ENCODE measurements at regions not wholly inside any gene's neighbourhood (a gene's known extent, or its start where the extent isn't known, plus 50 kb on each side); places are given as distances from the start of the nearest gene placed in this dataset.
A peak's percentile ranks its signal among the peaks of the same experiment; 100 is the strongest.

- WGBS (ENCODE audit: insufficient coverage), result 86% methylated on average over 2 of the region's 6 CpGs
- peak overlapping the region; percentile 41 to 44 (median 41) for H3K4me3 Mint-ChIP-seq
- Histone ChIP-seq H3K4me1 (ENCODE audit: control insufficient read depth in 1 of 2, extremely low read depth in 1 of 2, insufficient read depth in 2 of 2, low read length in 2 of 2) (peaks cover 4 to 11% of the 10 kb centered on the region in 2 experiments), H3K27ac (ENCODE audit: low read length) (peak overlapping the region; percentile 21), H3K36me3 (ENCODE audit: control insufficient read depth in 2 of 2, extremely low read depth in 1 of 2, insufficient read depth in 1 of 2, low read length in 1 of 2) (no peaks in the 10 kb centered on the region), H3K9me3 (no peaks in the 10 kb centered on the region), H3K27me3 (replicated peaks in 1 of 2; ENCODE audit: control insufficient read depth in 2 of 2, extremely low read depth in 1 of 2, insufficient read depth in 2 of 2, low read length in 1 of 2) (peaks cover 0 to 2% of the 10 kb centered on the region in 2 experiments), H3K4me3 (ENCODE audit: control insufficient read depth in 1 of 2, extremely low read depth in 1 of 2, low read length in 1 of 2) (no peak overlapping the region)
- no peaks in the 10 kb centered on the region for H3K27me3 Mint-ChIP-seq
- ATAC-seq (replicated peaks in 1 of 4), result peak in 3 of 4 experiments; percentile 83 to 97 (median 96)
- peak overlapping the region; percentile 83 to 90 for H3K27ac Mint-ChIP-seq
- peaks cover 13 to 33% (median 21%) of the 10 kb centered on the region in 3 donors for H3K4me1 Mint-ChIP-seq
- peak in 14 of 35 experiments; percentile 1 to 37 (median 8) for DNase-seq
- ChIA-PET CTCF (no interaction called here), POLR2A (interaction anchor here in 1 of 2 donors (0.5 kb wide), 1 partner anchor 690 kb away, joined by 3 read pairs; no protein-coding TSS in a partner anchor)
- H3K9me3 Mint-ChIP-seq, result no peaks in the 10 kb centered on the region
- H3K36me3 Mint-ChIP-seq, result no peaks in the 10 kb centered on the region
Measured at GRCh38 chr3:124620600-124621063, 109.6 kb upstream of the UMPS start.

GRCh38 chr3:124621498-124621897 is 108.8 kb upstream of the UMPS start:
- H3K4me3 Mint-ChIP-seq, result no peak overlapping the region
- H3K36me3 Mint-ChIP-seq, result no peaks in the 10 kb centered on the region
- CTCF ChIA-PET, result no interaction called here

GRCh38 chr3:124625074-124625473 is 105.2 kb upstream of the UMPS start:
- POLR2A ChIA-PET, result no interaction called here

More at GRCh38 chr3:124621498-124621897, 108.8 kb upstream of the UMPS start:
- H3K4me1 Mint-ChIP-seq, result peaks cover 13 to 31% (median 21%) of the 10 kb centered on the region in 3 donors
- no peaks in the 10 kb centered on the region for H3K27me3 Mint-ChIP-seq
- peak overlapping the region in 1 of 2 donors; percentile 3 for H3K27ac Mint-ChIP-seq
- DNase-seq (no peak), ATAC-seq (replicated peaks in 1 of 4) (no peak)
- no peaks in the 10 kb centered on the region for H3K9me3 Mint-ChIP-seq
- H3K27me3 ChIP-seq (replicated peaks in 1 of 2; ENCODE audit: control insufficient read depth in 2 of 2, extremely low read depth in 1 of 2, insufficient read depth in 2 of 2, low read length in 1 of 2), result peaks cover 0 to 2% of the 10 kb centered on the region in 2 experiments
- POLR2A ChIA-PET, result no interaction called here
- H3K9me3 ChIP-seq, result no peaks in the 10 kb centered on the region
- H3K36me3 ChIP-seq (ENCODE audit: control insufficient read depth in 2 of 2, extremely low read depth in 1 of 2, insufficient read depth in 1 of 2, low read length in 1 of 2), result no peaks in the 10 kb centered on the region
- H3K4me1 ChIP-seq (ENCODE audit: control insufficient read depth in 1 of 2, extremely low read depth in 1 of 2, insufficient read depth in 2 of 2, low read length in 2 of 2), result peaks cover 4 to 11% of the 10 kb centered on the region in 2 experiments
- no peak overlapping the region for H3K4me3 ChIP-seq (ENCODE audit: control insufficient read depth in 1 of 2, extremely low read depth in 1 of 2, low read length in 1 of 2)
- H3K27ac ChIP-seq (ENCODE audit: low read length), result no peak overlapping the region
- 60% methylated on average over 1 of the region's 3 CpGs for WGBS (ENCODE audit: insufficient coverage)

GRCh38 chr3:124627501-124627908 is 102.7 kb upstream of the UMPS start:
- Mint-ChIP-seq H3K27ac (no peak overlapping the region), H3K27me3 (peaks cover 0 to 1% of the 10 kb centered on the region in 2 donors), H3K9me3 (no peaks in the 10 kb centered on the region), H3K4me3 (no peak overlapping the region), H3K36me3 (no peaks in the 10 kb centered on the region), H3K4me1 (peaks cover 0 to 4% (median 0%) of the 10 kb centered on the region in 3 donors)
- ATAC-seq (replicated peaks in 1 of 4) (no peak), DNase-seq (no peak)
- H3K36me3 ChIP-seq (ENCODE audit: control insufficient read depth in 2 of 2, extremely low read depth in 1 of 2, insufficient read depth in 1 of 2, low read length in 1 of 2), result no peaks in the 10 kb centered on the region
- POLR2A ChIA-PET, result no interaction called here
- H3K4me1 ChIP-seq (ENCODE audit: control insufficient read depth in 1 of 2, extremely low read depth in 1 of 2, insufficient read depth in 2 of 2, low read length in 2 of 2), result no peaks in the 10 kb centered on the region
- CTCF ChIA-PET, result interaction anchor here in 1 of 2 donors (0.6 kb wide), 1 partner anchor 61 kb away, joined by 3 read pairs; no protein-coding TSS in a partner anchor
- H3K9me3 ChIP-seq, result no peaks in the 10 kb centered on the region
- H3K27me3 ChIP-seq (replicated peaks in 1 of 2; ENCODE audit: control insufficient read depth in 2 of 2, extremely low read depth in 1 of 2, insufficient read depth in 2 of 2, low read length in 1 of 2), result peaks cover 0 to 6% of the 10 kb centered on the region in 2 experiments
- WGBS (ENCODE audit: insufficient coverage), result 86% methylated on average over 6 of the region's 6 CpGs
- H3K27ac ChIP-seq (ENCODE audit: low read length), result no peak overlapping the region
- H3K4me3 ChIP-seq (ENCODE audit: control insufficient read depth in 1 of 2, extremely low read depth in 1 of 2, low read length in 1 of 2), result no peak overlapping the region

More at GRCh38 chr3:124625074-124625473, 105.2 kb upstream of the UMPS start:
- CTCF ChIA-PET, result interaction anchor here in 1 of 2 donors (0.6 kb wide), 1 partner anchor 97 kb away, joined by 3 read pairs; no protein-coding TSS in a partner anchor
- Histone ChIP-seq H3K36me3 (ENCODE audit: control insufficient read depth in 2 of 2, extremely low read depth in 1 of 2, insufficient read depth in 1 of 2, low read length in 1 of 2) (no peaks in the 10 kb centered on the region), H3K4me3 (ENCODE audit: control insufficient read depth in 1 of 2, extremely low read depth in 1 of 2, low read length in 1 of 2) (no peak overlapping the region), H3K4me1 (ENCODE audit: control insufficient read depth in 1 of 2, extremely low read depth in 1 of 2, insufficient read depth in 2 of 2, low read length in 2 of 2) (peaks cover 4 to 9% of the 10 kb centered on the region in 2 experiments), H3K9me3 (no peaks in the 10 kb centered on the region), H3K27me3 (replicated peaks in 1 of 2; ENCODE audit: control insufficient read depth in 2 of 2, extremely low read depth in 1 of 2, insufficient read depth in 2 of 2, low read length in 1 of 2) (peaks cover 0 to 2% of the 10 kb centered on the region in 2 experiments), H3K27ac (ENCODE audit: low read length) (no peak overlapping the region)
- Mint-ChIP-seq H3K9me3 (no peaks in the 10 kb centered on the region), H3K27me3 (no peaks in the 10 kb centered on the region), H3K4me3 (no peak overlapping the region), H3K36me3 (no peaks in the 10 kb centered on the region), H3K27ac (no peak overlapping the region), H3K4me1 (peaks cover 10 to 20% (median 16%) of the 10 kb centered on the region in 3 donors)
- no peak for ATAC-seq (replicated peaks in 1 of 4)
- DNase-seq, result no peak

GRCh38 chr3:124628863-124629262 is 101.4 kb upstream of the UMPS start:
- Histone ChIP-seq H3K4me1 (ENCODE audit: control insufficient read depth in 1 of 2, extremely low read depth in 1 of 2, insufficient read depth in 2 of 2, low read length in 2 of 2) (no peaks in the 10 kb centered on the region), H3K36me3 (ENCODE audit: control insufficient read depth in 2 of 2, extremely low read depth in 1 of 2, insufficient read depth in 1 of 2, low read length in 1 of 2) (no peaks in the 10 kb centered on the region), H3K27ac (ENCODE audit: low read length) (no peak overlapping the region), H3K9me3 (no peaks in the 10 kb centered on the region), H3K4me3 (ENCODE audit: control insufficient read depth in 1 of 2, extremely low read depth in 1 of 2, low read length in 1 of 2) (no peak overlapping the region), H3K27me3 (replicated peaks in 1 of 2; ENCODE audit: control insufficient read depth in 2 of 2, extremely low read depth in 1 of 2, insufficient read depth in 2 of 2, low read length in 1 of 2) (peaks cover 0 to 6% of the 10 kb centered on the region in 2 experiments)
- Mint-ChIP-seq H3K9me3 (no peaks in the 10 kb centered on the region), H3K4me1 (no peaks in the 10 kb centered on the region), H3K27ac (no peak overlapping the region), H3K27me3 (peaks cover 0 to 1% of the 10 kb centered on the region in 2 donors), H3K4me3 (no peak overlapping the region), H3K36me3 (peaks cover 5% of the 10 kb centered on the region)
- no peak for DNase-seq
- ChIA-PET POLR2A (no interaction called here), CTCF (interaction anchor here in 1 of 2 donors (1.5 kb wide), 1 partner anchor 72 kb away, joined by 4 read pairs; no protein-coding TSS in a partner anchor)
- no peak for ATAC-seq (replicated peaks in 1 of 4)
- WGBS (ENCODE audit: insufficient coverage), result 20% methylated on average over 1 of the region's 4 CpGs

- Mint-ChIP-seq H3K4me1 (no peaks in the 10 kb centered on the region), H3K4me3 (no peak overlapping the region), H3K27me3 (peaks cover 0 to 1% of the 10 kb centered on the region in 2 donors), H3K27ac (no peak overlapping the region), H3K9me3 (no peaks in the 10 kb centered on the region), H3K36me3 (peaks cover 6% of the 10 kb centered on the region)
- WGBS (ENCODE audit: insufficient coverage), result 89% methylated on average over 1 of the region's 2 CpGs
- no peaks in the 10 kb centered on the region for H3K4me1 ChIP-seq (ENCODE audit: control insufficient read depth in 1 of 2, extremely low read depth in 1 of 2, insufficient read depth in 2 of 2, low read length in 2 of 2)
- ChIA-PET CTCF (interaction anchor here in 1 of 2 donors (1.5 kb wide), 1 partner anchor 73 kb away, joined by 4 read pairs; no protein-coding TSS in a partner anchor), POLR2A (no interaction called here)
- H3K27me3 ChIP-seq (replicated peaks in 1 of 2; ENCODE audit: control insufficient read depth in 2 of 2, extremely low read depth in 1 of 2, insufficient read depth in 2 of 2, low read length in 1 of 2), result peaks cover 0 to 6% of the 10 kb centered on the region in 2 experiments
- ATAC-seq (replicated peaks in 1 of 4) (no peak), DNase-seq (no peak)
- H3K4me3 ChIP-seq (ENCODE audit: control insufficient read depth in 1 of 2, extremely low read depth in 1 of 2, low read length in 1 of 2), result no peak overlapping the region
- no peak overlapping the region for H3K27ac ChIP-seq (ENCODE audit: low read length)
- no peaks in the 10 kb centered on the region for H3K36me3 ChIP-seq (ENCODE audit: control insufficient read depth in 2 of 2, extremely low read depth in 1 of 2, insufficient read depth in 1 of 2, low read length in 1 of 2)
- no peaks in the 10 kb centered on the region for H3K9me3 ChIP-seq
Measured at GRCh38 chr3:124629497-124629896, 100.8 kb upstream of the UMPS start.

Data from T-cell (primary cell).